ENCODE measurements at regions not wholly inside any gene's neighbourhood (a gene's known extent, or its start where the extent isn't known, plus 50 kb on each side); places are given as distances from the start of the nearest gene placed in this dataset.

GRCh38 chr3:144235489-144235888 is 263.9 kb downstream of the DIPK2A start:
- no peak for ATAC-seq
- no peak overlapping the region for H3K27ac Mint-ChIP-seq
- H3K36me3 Mint-ChIP-seq, result no peaks in the 10 kb centered on the region
- no peaks in the 10 kb centered on the region for H3K9me3 Mint-ChIP-seq
- DNase-seq (ENCODE audit: low spot score in 2 of 2), result no peak

- DNase-seq (ENCODE audit: low spot score in 2 of 2) (no peak), ATAC-seq (no peak)
- Mint-ChIP-seq H3K9me3 (no peaks in the 10 kb centered on the region), H3K36me3 (no peaks in the 10 kb centered on the region), H3K27ac (no peak overlapping the region)
Measured at GRCh38 chr3:144237351-144237750, 265.7 kb downstream of the DIPK2A start.

GRCh38 chr3:144241404-144241803 is 269.8 kb downstream of the DIPK2A start:
- DNase-seq (ENCODE audit: low spot score in 2 of 2), result no peak
- Mint-ChIP-seq H3K27ac (no peak overlapping the region), H3K36me3 (no peaks in the 10 kb centered on the region), H3K9me3 (no peaks in the 10 kb centered on the region)
- ATAC-seq, result no peak

- Mint-ChIP-seq H3K36me3 (no peaks in the 10 kb centered on the region), H3K27ac (no peak overlapping the region), H3K9me3 (no peaks in the 10 kb centered on the region)
- no peak for DNase-seq (ENCODE audit: low spot score in 2 of 2)
- no peak for ATAC-seq
Measured at GRCh38 chr3:144242747-144243146, 271.1 kb downstream of the DIPK2A start.

- Mint-ChIP-seq H3K36me3 (no peaks in the 10 kb centered on the region), H3K9me3 (no peaks in the 10 kb centered on the region), H3K27ac (no peak overlapping the region)
- no peak for ATAC-seq
- DNase-seq (ENCODE audit: low spot score in 2 of 2), result no peak
Measured at GRCh38 chr3:144244662-144245061, 273.0 kb downstream of the DIPK2A start.

- no peaks in the 10 kb centered on the region for H3K36me3 Mint-ChIP-seq
- H3K27ac Mint-ChIP-seq, result no peak overlapping the region
- DNase-seq (ENCODE audit: low spot score in 2 of 2) (no peak), ATAC-seq (no peak)
- H3K9me3 Mint-ChIP-seq, result no peaks in the 10 kb centered on the region
Measured at GRCh38 chr3:144252896-144253295, 281.3 kb downstream of the DIPK2A start.

GRCh38 chr3:144257381-144257780 is 285.8 kb downstream of the DIPK2A start:
- no peak for ATAC-seq
- no peaks in the 10 kb centered on the region for H3K9me3 Mint-ChIP-seq

GRCh38 chr3:144259267-144259666 is 287.6 kb downstream of the DIPK2A start:
- Mint-ChIP-seq H3K27ac (no peak overlapping the region), H3K36me3 (no peaks in the 10 kb centered on the region), H3K9me3 (no peaks in the 10 kb centered on the region)
- DNase-seq (ENCODE audit: low spot score in 2 of 2) (no peak), ATAC-seq (no peak)

More at GRCh38 chr3:144257381-144257780, 285.8 kb downstream of the DIPK2A start:
- no peak for DNase-seq (ENCODE audit: low spot score in 2 of 2)
- H3K36me3 Mint-ChIP-seq, result no peaks in the 10 kb centered on the region
- no peak overlapping the region for H3K27ac Mint-ChIP-seq

- DNase-seq (ENCODE audit: low spot score in 2 of 2) (no peak), ATAC-seq (no peak)
- Mint-ChIP-seq H3K9me3 (no peaks in the 10 kb centered on the region), H3K27ac (no peak overlapping the region), H3K36me3 (no peaks in the 10 kb centered on the region)
Measured at GRCh38 chr3:144263706-144264105, 292.1 kb downstream of the DIPK2A start.

GRCh38 chr3:144264350-144264749 is 292.7 kb downstream of the DIPK2A start:
- no peak for DNase-seq (ENCODE audit: low spot score in 2 of 2)
- H3K9me3 Mint-ChIP-seq, result no peaks in the 10 kb centered on the region
- ATAC-seq, result no peak
- no peaks in the 10 kb centered on the region for H3K36me3 Mint-ChIP-seq
- no peak overlapping the region for H3K27ac Mint-ChIP-seq

- Mint-ChIP-seq H3K36me3 (no peaks in the 10 kb centered on the region), H3K27ac (no peak overlapping the region), H3K9me3 (no peaks in the 10 kb centered on the region)
- DNase-seq (ENCODE audit: low spot score in 2 of 2), result no peak
- no peak for ATAC-seq
Measured at GRCh38 chr3:144264794-144265193, 293.2 kb downstream of the DIPK2A start.

- ATAC-seq (no peak), DNase-seq (ENCODE audit: low spot score in 2 of 2) (no peak)
- H3K36me3 Mint-ChIP-seq, result no peaks in the 10 kb centered on the region
- no peak overlapping the region for H3K27ac Mint-ChIP-seq
- H3K9me3 Mint-ChIP-seq, result no peaks in the 10 kb centered on the region
Measured at GRCh38 chr3:144265542-144266100, 294.0 kb downstream of the DIPK2A start.

- H3K36me3 Mint-ChIP-seq, result no peaks in the 10 kb centered on the region
- no peaks in the 10 kb centered on the region for H3K9me3 Mint-ChIP-seq
- no peak for ATAC-seq
- no peak for DNase-seq (ENCODE audit: low spot score in 2 of 2)
- H3K27ac Mint-ChIP-seq, result no peak overlapping the region
Measured at GRCh38 chr3:144270100-144270499, 298.5 kb downstream of the DIPK2A start.

- ATAC-seq (no peak), DNase-seq (ENCODE audit: low spot score in 2 of 2) (no peak)
- H3K36me3 Mint-ChIP-seq, result no peaks in the 10 kb centered on the region
- no peak overlapping the region for H3K27ac Mint-ChIP-seq
- no peaks in the 10 kb centered on the region for H3K9me3 Mint-ChIP-seq
Measured at GRCh38 chr3:144272680-144273079, 301.1 kb downstream of the DIPK2A start.

GRCh38 chr3:144273601-144274000 is 302.0 kb downstream of the DIPK2A start:
- Mint-ChIP-seq H3K9me3 (no peaks in the 10 kb centered on the region), H3K27ac (no peak overlapping the region), H3K36me3 (no peaks in the 10 kb centered on the region)
- ATAC-seq (no peak), DNase-seq (ENCODE audit: low spot score in 2 of 2) (no peak)

GRCh38 chr3:144275005-144275404 is 303.4 kb downstream of the DIPK2A start:
- no peak for ATAC-seq
- H3K9me3 Mint-ChIP-seq, result no peaks in the 10 kb centered on the region
- H3K36me3 Mint-ChIP-seq, result no peaks in the 10 kb centered on the region
- H3K27ac Mint-ChIP-seq, result no peak overlapping the region
- DNase-seq (ENCODE audit: low spot score in 2 of 2), result no peak

GRCh38 chr3:144282313-144282712 is 310.7 kb downstream of the DIPK2A start:
- DNase-seq (ENCODE audit: low spot score in 2 of 2) (no peak), ATAC-seq (no peak)
- no peaks in the 10 kb centered on the region for H3K36me3 Mint-ChIP-seq
- H3K27ac Mint-ChIP-seq, result no peak overlapping the region
- H3K9me3 Mint-ChIP-seq, result no peaks in the 10 kb centered on the region

- ATAC-seq, result no peak
- Mint-ChIP-seq H3K9me3 (no peaks in the 10 kb centered on the region), H3K36me3 (no peaks in the 10 kb centered on the region), H3K27ac (no peak overlapping the region)
- no peak for DNase-seq (ENCODE audit: low spot score in 2 of 2)
Measured at GRCh38 chr3:144286235-144286910, 314.8 kb downstream of the DIPK2A start.

Data from activated naive CD4-positive, alpha-beta T cell treated with anti-CD3 and anti-CD28 coated beads, Interleukin-2, amount 50 U/mL, for 72 hours (primary cell).